Activated T-cell treated with anti-CD3 and anti-CD28 coated beads for 48 hours (primary cell): ENCODE measurements at regions not wholly inside any gene's neighbourhood (a gene's known extent, or its start where the extent isn't known, plus 50 kb on each side); places are given as distances from the start of the nearest gene placed in this dataset.

ENCODE experiments used
- DNase-seq: peaks from one replicate; pipeline ENCODE4 v3.0.0-alpha.2; 2020; ENCODE audit warnings: low read depth

- no peak for DNase-seq
Measured at GRCh38 chr13:97057176-97057575, 62.9 kb upstream of the OXGR1 start.

- DNase-seq: no peak
Measured at GRCh38 chr13:97058391-97058790, 64.1 kb upstream of the OXGR1 start.

- no peak for DNase-seq
Measured at GRCh38 chr13:97058926-97059325, 64.7 kb upstream of the OXGR1 start.

GRCh38 chr13:97067017-97067895 is 73.0 kb upstream of the OXGR1 start:
- no peak for DNase-seq

- DNase-seq: no peak
Measured at GRCh38 chr13:97068151-97068550, 73.9 kb upstream of the OXGR1 start.

- DNase-seq: no peak
Measured at GRCh38 chr13:97069050-97069815, 75.0 kb upstream of the OXGR1 start.

- no peak for DNase-seq
Measured at GRCh38 chr13:97072297-97072696, 78.0 kb upstream of the OXGR1 start.

- DNase-seq: no peak
Measured at GRCh38 chr13:97074618-97075017, 80.3 kb upstream of the OXGR1 start.

GRCh38 chr13:97076898-97077297 is 82.6 kb upstream of the OXGR1 start:
- DNase-seq: no peak

GRCh38 chr13:97077341-97077740 is 83.1 kb upstream of the OXGR1 start:
- no peak for DNase-seq

- no peak for DNase-seq
Measured at GRCh38 chr13:97079726-97080125, 85.5 kb upstream of the OXGR1 start.

- no peak for DNase-seq
Measured at GRCh38 chr13:97082461-97083207, 88.4 kb upstream of the OXGR1 start.

GRCh38 chr13:97091196-97091595 is 96.9 kb upstream of the OXGR1 start:
- no peak for DNase-seq

GRCh38 chr13:97100821-97101220 is 106.5 kb upstream of the OXGR1 start:
- DNase-seq: no peak

GRCh38 chr13:97101912-97102708 is 107.8 kb upstream of the OXGR1 start:
- DNase-seq: no peak

- DNase-seq: no peak
Measured at GRCh38 chr13:97106323-97106722, 112.0 kb upstream of the OXGR1 start.

GRCh38 chr13:97107815-97108529 is 113.7 kb upstream of the OXGR1 start:
- DNase-seq: no peak

GRCh38 chr13:97108530-97108900 is 113.6 kb upstream of the MBNL2 start:
- no peak for DNase-seq

- no peak for DNase-seq
Measured at GRCh38 chr13:97109256-97109655, 112.9 kb upstream of the MBNL2 start.

GRCh38 chr13:97109841-97110492 is 112.2 kb upstream of the MBNL2 start:
- peak; percentile 79 for DNase-seq

GRCh38 chr13:97110936-97111335 is 111.2 kb upstream of the MBNL2 start:
- no peak for DNase-seq
